ENCODE measurements at regions not wholly inside any gene's neighbourhood (a gene's known extent, or its start where the extent isn't known, plus 50 kb on each side); places are given as distances from the start of the nearest gene placed in this dataset.
"Not testable (repeated sequence)": the region's sequence is repeated elsewhere in the genome, so short reads cannot be mapped to it uniquely, and the experiment has no call there.

DNA sequence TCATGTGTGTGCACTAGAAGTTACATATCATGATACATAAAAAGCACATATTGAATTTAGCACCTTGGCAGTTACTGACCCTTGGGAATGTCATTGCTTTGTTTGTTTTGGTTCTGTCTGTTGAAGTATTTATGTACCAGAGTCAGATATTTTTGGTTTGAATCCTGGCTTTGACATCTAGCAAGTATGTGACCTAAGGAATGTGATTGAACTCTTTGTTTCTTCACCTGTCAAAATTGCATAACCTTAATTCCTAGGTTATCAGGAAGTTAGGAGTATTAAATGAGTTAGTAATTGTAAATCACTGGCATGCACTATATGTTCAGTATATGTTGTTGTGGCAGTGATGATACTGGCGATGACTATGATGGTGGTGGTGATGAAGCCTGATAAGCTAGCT lies 1003.5 kb upstream of the NRXN1 start:
- no peaks in the 10 kb centered on the region for H3K4me1 Mint-ChIP-seq
- H3K27ac Mint-ChIP-seq, result no peak overlapping the region
- no peak for DNase-seq
- no peaks in the 10 kb centered on the region for H3K27me3 Mint-ChIP-seq (ENCODE audit: low read depth, poor library complexity)
- TF ChIP-seq, protein P1, sequence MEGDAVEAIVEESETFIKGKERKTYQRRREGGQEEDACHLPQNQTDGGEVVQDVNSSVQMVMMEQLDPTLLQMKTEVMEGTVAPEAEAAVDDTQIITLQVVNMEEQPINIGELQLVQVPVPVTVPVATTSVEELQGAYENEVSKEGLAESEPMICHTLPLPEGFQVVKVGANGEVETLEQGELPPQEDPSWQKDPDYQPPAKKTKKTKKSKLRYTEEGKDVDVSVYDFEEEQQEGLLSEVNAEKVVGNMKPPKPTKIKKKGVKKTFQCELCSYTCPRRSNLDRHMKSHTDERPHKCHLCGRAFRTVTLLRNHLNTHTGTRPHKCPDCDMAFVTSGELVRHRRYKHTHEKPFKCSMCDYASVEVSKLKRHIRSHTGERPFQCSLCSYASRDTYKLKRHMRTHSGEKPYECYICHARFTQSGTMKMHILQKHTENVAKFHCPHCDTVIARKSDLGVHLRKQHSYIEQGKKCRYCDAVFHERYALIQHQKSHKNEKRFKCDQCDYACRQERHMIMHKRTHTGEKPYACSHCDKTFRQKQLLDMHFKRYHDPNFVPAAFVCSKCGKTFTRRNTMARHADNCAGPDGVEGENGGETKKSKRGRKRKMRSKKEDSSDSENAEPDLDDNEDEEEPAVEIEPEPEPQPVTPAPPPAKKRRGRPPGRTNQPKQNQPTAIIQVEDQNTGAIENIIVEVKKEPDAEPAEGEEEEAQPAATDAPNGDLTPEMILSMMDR (IDR thresholded peaks at IDR 0.05), result no peak
- H3K36me3 Mint-ChIP-seq (ENCODE audit: low read depth), result no peaks in the 10 kb centered on the region
- no peaks in the 10 kb centered on the region for H3K9me3 Mint-ChIP-seq
- H3K4me3 Mint-ChIP-seq, result no peak overlapping the region

DNA sequence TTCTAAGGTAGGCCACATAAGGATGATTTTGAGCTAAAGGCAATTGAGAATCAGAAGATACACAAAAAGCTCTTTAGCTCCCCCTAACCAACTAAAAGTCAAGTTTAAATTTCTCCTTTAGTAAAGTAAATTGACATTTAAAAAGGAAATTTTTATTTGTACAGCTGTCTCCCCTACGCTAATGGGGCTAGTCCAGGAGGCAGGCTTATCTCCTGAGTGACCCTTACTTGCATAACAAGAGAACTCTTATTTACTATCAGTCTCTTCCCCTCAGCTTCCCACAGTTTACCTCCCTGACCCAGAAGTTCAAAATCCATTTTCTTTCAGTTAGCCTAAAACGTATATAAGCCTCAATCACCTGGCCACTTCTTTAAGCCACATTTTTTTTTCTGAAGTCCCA lies 1002.8 kb upstream of the NRXN1 start:
- no peak for DNase-seq
- TF ChIP-seq, protein P1 (IDR thresholded peaks at IDR 0.05), result no peak
- Mint-ChIP-seq H3K4me3 (no peak overlapping the region), H3K4me1 (no peaks in the 10 kb centered on the region), H3K27me3 (ENCODE audit: low read depth, poor library complexity) (no peaks in the 10 kb centered on the region), H3K36me3 (ENCODE audit: low read depth) (no peaks in the 10 kb centered on the region), H3K27ac (no peak overlapping the region), H3K9me3 (no peaks in the 10 kb centered on the region)

DNA sequence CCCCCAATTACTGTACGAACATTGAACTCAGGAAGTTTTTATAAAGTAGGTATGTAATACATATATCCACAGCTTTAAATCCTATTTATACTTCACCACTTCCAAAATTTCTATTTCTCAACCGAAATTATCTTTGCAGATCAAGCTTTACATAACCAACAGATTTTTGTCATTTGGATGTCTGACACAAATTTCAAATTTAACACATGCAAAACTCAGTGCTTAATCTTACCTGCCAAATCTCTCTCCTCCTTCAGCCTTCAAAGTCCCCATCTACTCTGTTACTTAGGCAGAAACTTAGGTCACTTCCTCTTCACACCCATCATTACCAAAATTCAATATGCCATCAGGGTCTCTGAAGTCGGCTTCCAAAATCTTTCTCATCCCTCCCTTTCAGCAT lies 990.1 kb upstream of the NRXN1 start:
- Mint-ChIP-seq H3K4me1 (no peaks in the 10 kb centered on the region), H3K27me3 (ENCODE audit: low read depth, poor library complexity) (no peaks in the 10 kb centered on the region), H3K9me3 (peaks cover 5% of the 10 kb centered on the region), H3K27ac (no peak overlapping the region), H3K36me3 (ENCODE audit: low read depth) (no peaks in the 10 kb centered on the region), H3K4me3 (no peak overlapping the region)
- TF ChIP-seq, protein P1 (IDR thresholded peaks at IDR 0.05), result no peak
- no peak for DNase-seq

DNA sequence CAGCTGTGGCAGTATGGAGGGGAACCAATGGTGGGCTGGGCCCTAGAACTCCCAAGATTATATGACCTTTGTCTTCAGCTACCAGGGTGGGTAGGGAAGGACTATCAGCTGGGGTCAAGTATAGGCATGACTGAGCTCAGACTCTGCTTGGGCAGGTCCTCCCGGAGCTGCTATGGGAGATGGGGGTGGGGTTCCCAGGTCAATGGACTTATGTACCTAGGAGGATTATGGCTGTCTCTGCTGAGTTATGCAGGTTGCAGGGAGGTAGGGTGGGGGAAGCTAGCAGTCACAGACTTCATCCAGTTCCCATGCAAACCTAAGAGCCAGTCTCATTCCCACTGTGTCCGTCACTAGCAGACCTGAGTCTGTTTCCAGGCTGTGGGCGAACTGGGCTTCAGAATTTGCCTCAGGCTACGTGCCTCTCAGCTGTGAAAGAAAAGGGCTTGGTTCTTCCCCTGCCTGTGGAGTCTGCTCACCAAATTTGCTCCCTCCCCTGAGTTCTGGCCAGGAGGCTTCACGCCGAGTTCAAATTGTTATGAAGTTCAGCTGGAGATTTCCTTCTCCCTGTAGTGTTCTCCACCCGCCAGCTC lies 985.8 kb upstream of the NRXN1 start:
- H3K9me3 Mint-ChIP-seq, result peaks cover 24% of the 10 kb centered on the region
- H3K27me3 Mint-ChIP-seq (ENCODE audit: low read depth, poor library complexity), result no peaks in the 10 kb centered on the region
- no peaks in the 10 kb centered on the region for H3K4me1 Mint-ChIP-seq
- H3K36me3 Mint-ChIP-seq (ENCODE audit: low read depth), result no peaks in the 10 kb centered on the region
- TF ChIP-seq, protein P1 (IDR thresholded peaks at IDR 0.05), result no peak
- DNase-seq, result no peak
- H3K4me3 Mint-ChIP-seq, result no peak overlapping the region
- H3K27ac Mint-ChIP-seq, result no peak overlapping the region

DNA sequence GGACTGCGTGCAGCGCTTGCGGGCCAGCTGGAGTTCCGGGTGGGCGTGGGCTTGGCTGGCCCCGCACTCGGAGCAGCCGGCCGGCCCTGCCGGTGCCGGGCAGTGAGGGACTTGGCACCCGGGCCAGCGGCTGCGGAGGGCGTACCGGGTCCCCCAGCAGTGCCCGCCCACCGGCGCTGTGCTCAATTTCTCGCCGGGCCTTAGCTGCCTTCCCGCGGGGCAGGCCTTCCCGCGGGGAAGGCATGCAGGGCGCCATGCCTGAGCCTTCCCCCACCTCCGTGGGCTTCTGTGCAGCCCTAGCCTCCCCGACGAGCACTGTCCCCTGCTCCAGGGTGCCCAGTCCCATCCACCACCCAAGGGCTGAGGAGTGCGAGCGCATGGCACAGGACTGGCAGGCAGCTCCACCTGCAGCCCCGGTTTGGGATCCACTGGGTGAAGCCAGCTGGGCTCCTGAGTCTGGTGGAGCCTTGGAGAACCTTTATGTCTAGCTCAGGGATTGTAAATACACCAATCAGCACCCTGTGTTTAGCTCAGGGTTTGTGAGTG lies 975.0 kb upstream of the NRXN1 start:
- not testable (repeated sequence) for H3K4me1 Mint-ChIP-seq; H3K27me3 Mint-ChIP-seq (ENCODE audit: low read depth, poor library complexity); DNase-seq; H3K4me3 Mint-ChIP-seq; H3K27ac Mint-ChIP-seq; H3K36me3 Mint-ChIP-seq (ENCODE audit: low read depth)
- H3K9me3 Mint-ChIP-seq, result peaks cover 18% of the 10 kb centered on the region

DNA sequence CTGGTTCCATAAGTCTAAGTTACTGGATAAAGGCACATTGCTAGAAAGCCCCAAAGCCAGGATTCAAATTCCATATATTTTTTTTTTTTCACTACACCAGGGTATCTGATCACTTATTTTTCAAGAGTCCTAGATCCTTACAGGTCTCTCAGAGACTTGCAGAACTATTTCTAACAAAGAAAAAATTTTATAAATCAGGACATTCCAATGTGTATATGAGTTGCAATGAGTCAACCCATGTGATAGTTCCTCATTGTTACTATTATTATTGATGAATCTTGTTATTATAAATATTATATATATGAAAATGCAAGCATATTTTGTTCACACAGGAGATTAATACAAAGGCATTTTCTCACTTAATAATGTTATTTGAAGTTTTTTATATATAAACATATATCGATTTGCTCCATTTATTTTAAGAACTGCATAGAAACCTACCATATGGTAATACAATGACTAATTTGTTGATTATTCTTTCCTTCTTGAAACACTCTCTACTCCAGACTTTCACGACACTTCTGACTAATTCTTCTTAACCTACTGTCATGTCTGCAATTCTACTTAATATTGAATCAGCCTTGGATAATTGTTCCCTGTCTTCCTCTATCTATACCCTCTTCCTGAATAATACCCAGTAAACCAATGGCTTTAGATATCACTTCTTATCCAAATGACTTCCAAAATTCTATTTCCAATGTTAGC lies 968.4 kb upstream of the NRXN1 start:
- Mint-ChIP-seq H3K27me3 (ENCODE audit: low read depth, poor library complexity) (no peaks in the 10 kb centered on the region), H3K9me3 (peaks cover 5% of the 10 kb centered on the region), H3K4me1 (no peaks in the 10 kb centered on the region), H3K36me3 (ENCODE audit: low read depth) (no peaks in the 10 kb centered on the region), H3K4me3 (no peak overlapping the region), H3K27ac (no peak overlapping the region)
- DNase-seq, result no peak
- TF ChIP-seq, protein P1 (IDR thresholded peaks at IDR 0.05), result no peak
